ENCODE measurements at regions not wholly inside any gene's neighbourhood (a gene's known extent, or its start where the extent isn't known, plus 50 kb on each side); places are given as distances from the start of the nearest gene placed in this dataset.

- DNase-seq (ENCODE audit: low read depth) = no peak
- no peak overlapping the region for H3K4me3 ChIP-seq (ENCODE audit: low read depth, low read length)
- TF ChIP-seq CTCF (IDR thresholded peaks at IDR 0.05; ENCODE audit: low read depth, low read length, missing control alignments) = no peak
Measured at GRCh38 chr10:121232494-121232893, 365.8 kb downstream of the FGFR2 start.

GRCh38 chr10:121235692-121236091 is 362.6 kb downstream of the FGFR2 start:
- H3K4me3 ChIP-seq (ENCODE audit: low read depth, low read length) = no peak overlapping the region
- no peak for TF ChIP-seq CTCF (IDR thresholded peaks at IDR 0.05; ENCODE audit: low read depth, low read length, missing control alignments)
- DNase-seq (ENCODE audit: low read depth) = no peak

- no peak overlapping the region for H3K4me3 ChIP-seq (ENCODE audit: low read depth, low read length)
- no peak for DNase-seq (ENCODE audit: low read depth)
- TF ChIP-seq CTCF (IDR thresholded peaks at IDR 0.05; ENCODE audit: low read depth, low read length, missing control alignments) = no peak
Measured at GRCh38 chr10:121236621-121237020, 361.6 kb downstream of the FGFR2 start.

- H3K4me3 ChIP-seq (ENCODE audit: low read depth, low read length) = no peak overlapping the region
- TF ChIP-seq CTCF (IDR thresholded peaks at IDR 0.05; ENCODE audit: low read depth, low read length, missing control alignments) = peak; percentile 11
- no peak for DNase-seq (ENCODE audit: low read depth)
Measured at GRCh38 chr10:121237718-121238117, 360.5 kb downstream of the FGFR2 start.

GRCh38 chr10:121240011-121240410 is 358.2 kb downstream of the FGFR2 start:
- H3K4me3 ChIP-seq (ENCODE audit: low read depth, low read length) = no peak overlapping the region
- TF ChIP-seq CTCF (IDR thresholded peaks at IDR 0.05; ENCODE audit: low read depth, low read length, missing control alignments) = no peak
- no peak for DNase-seq (ENCODE audit: low read depth)

GRCh38 chr10:121240556-121240955 is 357.7 kb downstream of the FGFR2 start:
- no peak overlapping the region for H3K4me3 ChIP-seq (ENCODE audit: low read depth, low read length)
- no peak for TF ChIP-seq CTCF (IDR thresholded peaks at IDR 0.05; ENCODE audit: low read depth, low read length, missing control alignments)
- no peak for DNase-seq (ENCODE audit: low read depth)

GRCh38 chr10:121241337-121241736 is 356.9 kb downstream of the FGFR2 start:
- no peak for DNase-seq (ENCODE audit: low read depth)
- H3K4me3 ChIP-seq (ENCODE audit: low read depth, low read length) = no peak overlapping the region
- no peak for TF ChIP-seq CTCF (IDR thresholded peaks at IDR 0.05; ENCODE audit: low read depth, low read length, missing control alignments)
